ENCODE measurements at regions not wholly inside any gene's neighbourhood (a gene's known extent, or its start where the extent isn't known, plus 50 kb on each side); places are given as distances from the start of the nearest gene placed in this dataset.

- H3K27ac Mint-ChIP-seq: no peak overlapping the region
- no peaks in the 10 kb centered on the region for H3K36me3 Mint-ChIP-seq (ENCODE audit: low read depth)
- intact Hi-C loops (cut with micrococcal nuclease): no loop called here
- H3K4me1 Mint-ChIP-seq (ENCODE audit: low read depth): no peaks in the 10 kb centered on the region
- H3K4me3 Mint-ChIP-seq: no peak overlapping the region
- no peaks in the 10 kb centered on the region for H3K9me3 Mint-ChIP-seq
- H3K27me3 Mint-ChIP-seq: no peaks in the 10 kb centered on the region
Observed at GRCh38 chr19:29323021-29323430, 110.1 kb upstream of the UQCRFS1 start.

GRCh38 chr19:29323440-29324290, 110.7 kb upstream of the UQCRFS1 start:
- no peaks in the 10 kb centered on the region for H3K27me3 Mint-ChIP-seq
- no peaks in the 10 kb centered on the region for H3K9me3 Mint-ChIP-seq
- no peak overlapping the region for H3K4me3 Mint-ChIP-seq
- H3K4me1 Mint-ChIP-seq (ENCODE audit: low read depth): no peaks in the 10 kb centered on the region
- no peak overlapping the region for H3K27ac Mint-ChIP-seq
- intact Hi-C loops (cut with micrococcal nuclease): no loop called here
- H3K36me3 Mint-ChIP-seq (ENCODE audit: low read depth): no peaks in the 10 kb centered on the region

GRCh38 chr19:29324291-29324680, 111.3 kb upstream of the UQCRFS1 start:
- no peaks in the 10 kb centered on the region for H3K9me3 Mint-ChIP-seq
- no peaks in the 10 kb centered on the region for H3K4me1 Mint-ChIP-seq (ENCODE audit: low read depth)
- no peaks in the 10 kb centered on the region for H3K36me3 Mint-ChIP-seq (ENCODE audit: low read depth)
- no peaks in the 10 kb centered on the region for H3K27me3 Mint-ChIP-seq
- intact Hi-C loops (cut with micrococcal nuclease): no loop called here
- H3K4me3 Mint-ChIP-seq: no peak overlapping the region
- no peak overlapping the region for H3K27ac Mint-ChIP-seq

- Mint-ChIP-seq H3K4me1 (ENCODE audit: low read depth) (no peaks in the 10 kb centered on the region), H3K27me3 (no peaks in the 10 kb centered on the region), H3K27ac (no peak overlapping the region), H3K4me3 (no peak overlapping the region), H3K9me3 (no peaks in the 10 kb centered on the region), H3K36me3 (ENCODE audit: low read depth) (no peaks in the 10 kb centered on the region)
- intact Hi-C loops (cut with micrococcal nuclease): no loop called here
Observed at GRCh38 chr19:29324717-29325116, 111.8 kb upstream of the UQCRFS1 start.

- intact Hi-C loops (cut with micrococcal nuclease): no loop called here
- Mint-ChIP-seq H3K27me3 (no peaks in the 10 kb centered on the region), H3K36me3 (ENCODE audit: low read depth) (no peaks in the 10 kb centered on the region), H3K4me3 (no peak overlapping the region), H3K9me3 (no peaks in the 10 kb centered on the region), H3K27ac (no peak overlapping the region), H3K4me1 (ENCODE audit: low read depth) (no peaks in the 10 kb centered on the region)
Observed at GRCh38 chr19:29325241-29325975, 112.5 kb upstream of the UQCRFS1 start.

GRCh38 chr19:29326351-29326750, 113.4 kb upstream of the UQCRFS1 start:
- intact Hi-C loops (cut with micrococcal nuclease): no loop called here
- no peaks in the 10 kb centered on the region for H3K9me3 Mint-ChIP-seq

GRCh38 chr19:29326849-29327840, 114.2 kb upstream of the UQCRFS1 start:
- no peaks in the 10 kb centered on the region for H3K36me3 Mint-ChIP-seq (ENCODE audit: low read depth)
- intact Hi-C loops (cut with micrococcal nuclease): no loop called here
- H3K4me3 Mint-ChIP-seq: no peak overlapping the region
- H3K9me3 Mint-ChIP-seq: no peaks in the 10 kb centered on the region
- H3K27me3 Mint-ChIP-seq: no peaks in the 10 kb centered on the region
- no peak overlapping the region for H3K27ac Mint-ChIP-seq
- H3K4me1 Mint-ChIP-seq (ENCODE audit: low read depth): no peaks in the 10 kb centered on the region

More at GRCh38 chr19:29326351-29326750, 113.4 kb upstream of the UQCRFS1 start:
- Mint-ChIP-seq H3K27ac (no peak overlapping the region), H3K4me3 (no peak overlapping the region), H3K4me1 (ENCODE audit: low read depth) (no peaks in the 10 kb centered on the region), H3K36me3 (ENCODE audit: low read depth) (no peaks in the 10 kb centered on the region), H3K27me3 (no peaks in the 10 kb centered on the region)

- Mint-ChIP-seq H3K4me3 (no peak overlapping the region), H3K9me3 (no peaks in the 10 kb centered on the region), H3K4me1 (ENCODE audit: low read depth) (no peaks in the 10 kb centered on the region), H3K27ac (no peak overlapping the region), H3K36me3 (ENCODE audit: low read depth) (no peaks in the 10 kb centered on the region), H3K27me3 (no peaks in the 10 kb centered on the region)
- intact Hi-C loops (cut with micrococcal nuclease): no loop called here
Observed at GRCh38 chr19:29328586-29328985, 115.6 kb upstream of the UQCRFS1 start.

- intact Hi-C loops (cut with micrococcal nuclease): no loop called here
- no peak overlapping the region for H3K4me3 Mint-ChIP-seq
- H3K9me3 Mint-ChIP-seq: no peaks in the 10 kb centered on the region
Observed at GRCh38 chr19:29329460-29330134, 116.6 kb upstream of the UQCRFS1 start.

GRCh38 chr19:29336425-29336824, 123.5 kb upstream of the UQCRFS1 start:
- intact Hi-C loops (cut with micrococcal nuclease): no loop called here
- Mint-ChIP-seq H3K4me1 (ENCODE audit: low read depth) (no peaks in the 10 kb centered on the region), H3K4me3 (no peak overlapping the region), H3K36me3 (ENCODE audit: low read depth) (no peaks in the 10 kb centered on the region), H3K27ac (no peak overlapping the region), H3K9me3 (peaks cover 25% of the 10 kb centered on the region), H3K27me3 (no peaks in the 10 kb centered on the region)

More at GRCh38 chr19:29329460-29330134, 116.6 kb upstream of the UQCRFS1 start:
- Mint-ChIP-seq H3K27ac (no peak overlapping the region), H3K36me3 (ENCODE audit: low read depth) (no peaks in the 10 kb centered on the region), H3K27me3 (no peaks in the 10 kb centered on the region), H3K4me1 (ENCODE audit: low read depth) (no peaks in the 10 kb centered on the region)

GRCh38 chr19:29337029-29337428, 124.1 kb upstream of the UQCRFS1 start:
- peaks cover 31% of the 10 kb centered on the region for H3K9me3 Mint-ChIP-seq
- H3K4me3 Mint-ChIP-seq: no peak overlapping the region
- no peak overlapping the region for H3K27ac Mint-ChIP-seq
- no peaks in the 10 kb centered on the region for H3K27me3 Mint-ChIP-seq
- H3K4me1 Mint-ChIP-seq (ENCODE audit: low read depth): no peaks in the 10 kb centered on the region
- intact Hi-C loops (cut with micrococcal nuclease): no loop called here
- H3K36me3 Mint-ChIP-seq (ENCODE audit: low read depth): no peaks in the 10 kb centered on the region

GRCh38 chr19:29338480-29338879, 125.5 kb upstream of the UQCRFS1 start:
- Mint-ChIP-seq H3K4me1 (ENCODE audit: low read depth) (no peaks in the 10 kb centered on the region), H3K36me3 (ENCODE audit: low read depth) (no peaks in the 10 kb centered on the region), H3K9me3 (peaks cover 35% of the 10 kb centered on the region), H3K27me3 (no peaks in the 10 kb centered on the region), H3K27ac (no peak overlapping the region), H3K4me3 (no peak overlapping the region)
- intact Hi-C loops (cut with micrococcal nuclease): no loop called here

GRCh38 chr19:29342721-29343120, 129.8 kb upstream of the UQCRFS1 start:
- no peak overlapping the region for H3K27ac Mint-ChIP-seq
- no peaks in the 10 kb centered on the region for H3K4me1 Mint-ChIP-seq (ENCODE audit: low read depth)
- no peak overlapping the region for H3K4me3 Mint-ChIP-seq
- no peaks in the 10 kb centered on the region for H3K27me3 Mint-ChIP-seq
- no peaks in the 10 kb centered on the region for H3K36me3 Mint-ChIP-seq (ENCODE audit: low read depth)
- peaks cover 50% of the 10 kb centered on the region for H3K9me3 Mint-ChIP-seq
- intact Hi-C loops (cut with micrococcal nuclease): no loop called here

All from dendritic cell treated with granulocyte-macrophage colony-stimulating factor and Interleukin-4, amounts not matched to agents 40 ng/mL and 50 ng/mL, for 4 days (primary cell).